SK-N-MC (cell line): ENCODE measurements at regions not wholly inside any gene's neighbourhood (a gene's known extent, or its start where the extent isn't known, plus 50 kb on each side); places are given as distances from the start of the nearest gene placed in this dataset.

Experiments used
- EZH2 ChIP-seq: fragments of 200-600 bp; sonication (generic); IDR thresholded peaks from one replicate; pipeline ENCODE4 v1.6.1; 2017; ENCODE audit warnings: antibody characterized with exemption
- FOXP2 ChIP-seq: optimal IDR thresholded peaks from 2 replicates; pipeline ENCODE3; 2011; ENCODE audit warnings: mild to moderate bottlenecking, moderate library complexity; ENCODE audit not compliant: insufficient read depth; ENCODE audit errors: extremely low read length, control extremely low read depth
- POLR2AphosphoS5 ChIP-seq: IDR thresholded peaks from 2 replicates; pipeline ENCODE4 v1.6.1; 2012; ENCODE audit warnings: mild to moderate bottlenecking, low read depth, low read length, borderline replicate concordance

DNA sequence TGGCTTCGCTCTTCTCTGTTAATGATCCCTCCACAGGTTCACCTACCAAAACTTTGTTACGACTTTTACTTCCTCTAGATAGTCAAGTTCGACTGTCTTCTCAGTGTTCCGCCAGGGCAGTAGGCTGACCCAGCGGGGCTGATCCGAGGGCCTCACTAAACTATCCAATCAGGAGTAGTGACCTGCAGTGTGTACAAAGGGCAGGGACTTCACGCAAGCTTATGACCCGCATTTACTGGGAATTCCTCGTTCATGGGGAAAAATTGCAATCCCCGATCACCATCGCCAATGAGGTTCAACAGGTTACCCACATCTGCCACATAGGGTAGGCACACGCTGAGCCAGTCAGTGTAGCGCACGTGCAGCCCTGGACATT, 771.4 kb upstream of the DEFB115 start:
- TF ChIP-seq EZH2 = no peak
- no peak for TF ChIP-seq POLR2AphosphoS5
- no peak for TF ChIP-seq FOXP2
